ENCODE measurements at regions not wholly inside any gene's neighbourhood (a gene's known extent, or its start where the extent isn't known, plus 50 kb on each side); places are given as distances from the start of the nearest gene placed in this dataset.

DNA sequence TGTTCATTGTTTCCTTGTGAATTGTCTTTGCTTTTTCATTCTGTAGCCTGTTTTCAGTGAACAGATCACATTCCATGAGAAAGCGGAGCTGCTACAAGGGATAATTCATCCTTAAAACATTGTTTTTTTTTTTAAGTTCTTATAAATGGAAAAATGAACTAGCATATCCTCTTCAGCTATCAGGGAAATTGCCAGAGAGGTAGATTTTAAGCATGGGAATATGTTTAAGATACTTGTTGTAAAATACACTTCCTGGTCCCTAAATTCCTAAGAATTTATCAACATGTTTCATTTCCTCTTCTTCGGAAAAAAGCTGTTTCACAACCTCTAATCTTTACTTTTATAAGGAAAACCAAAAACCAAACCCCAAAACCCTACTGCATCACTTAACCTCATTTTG lies 238.0 kb downstream of the POSTN start:
- no peak for TF ChIP-seq EZH2 (conservative IDR thresholded peaks at IDR 0.05; ENCODE audit: low read depth, low read length)
- TF ChIP-seq GATAD2A (CRISPR knock-in tag; IDR thresholded peaks at IDR 0.05), result no peak
- TF ChIP-seq ZNF354B (CRISPR knock-in tag; IDR thresholded peaks at IDR 0.05), result no peak
- TF ChIP-seq POLR2AphosphoS5 (IDR thresholded peaks at IDR 0.05; ENCODE audit: low read depth, low read length), result no peak
- TF ChIP-seq, protein P1, sequence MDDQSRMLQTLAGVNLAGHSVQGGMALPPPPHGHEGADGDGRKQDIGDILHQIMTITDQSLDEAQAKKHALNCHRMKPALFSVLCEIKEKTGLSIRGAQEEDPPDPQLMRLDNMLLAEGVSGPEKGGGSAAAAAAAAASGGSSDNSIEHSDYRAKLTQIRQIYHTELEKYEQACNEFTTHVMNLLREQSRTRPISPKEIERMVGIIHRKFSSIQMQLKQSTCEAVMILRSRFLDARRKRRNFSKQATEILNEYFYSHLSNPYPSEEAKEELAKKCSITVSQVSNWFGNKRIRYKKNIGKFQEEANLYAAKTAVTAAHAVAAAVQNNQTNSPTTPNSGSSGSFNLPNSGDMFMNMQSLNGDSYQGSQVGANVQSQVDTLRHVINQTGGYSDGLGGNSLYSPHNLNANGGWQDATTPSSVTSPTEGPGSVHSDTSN (CRISPR knock-in tag; IDR thresholded peaks at IDR 0.05; ENCODE audit: borderline replicate concordance), result no peak
- TF ChIP-seq, protein P2, sequence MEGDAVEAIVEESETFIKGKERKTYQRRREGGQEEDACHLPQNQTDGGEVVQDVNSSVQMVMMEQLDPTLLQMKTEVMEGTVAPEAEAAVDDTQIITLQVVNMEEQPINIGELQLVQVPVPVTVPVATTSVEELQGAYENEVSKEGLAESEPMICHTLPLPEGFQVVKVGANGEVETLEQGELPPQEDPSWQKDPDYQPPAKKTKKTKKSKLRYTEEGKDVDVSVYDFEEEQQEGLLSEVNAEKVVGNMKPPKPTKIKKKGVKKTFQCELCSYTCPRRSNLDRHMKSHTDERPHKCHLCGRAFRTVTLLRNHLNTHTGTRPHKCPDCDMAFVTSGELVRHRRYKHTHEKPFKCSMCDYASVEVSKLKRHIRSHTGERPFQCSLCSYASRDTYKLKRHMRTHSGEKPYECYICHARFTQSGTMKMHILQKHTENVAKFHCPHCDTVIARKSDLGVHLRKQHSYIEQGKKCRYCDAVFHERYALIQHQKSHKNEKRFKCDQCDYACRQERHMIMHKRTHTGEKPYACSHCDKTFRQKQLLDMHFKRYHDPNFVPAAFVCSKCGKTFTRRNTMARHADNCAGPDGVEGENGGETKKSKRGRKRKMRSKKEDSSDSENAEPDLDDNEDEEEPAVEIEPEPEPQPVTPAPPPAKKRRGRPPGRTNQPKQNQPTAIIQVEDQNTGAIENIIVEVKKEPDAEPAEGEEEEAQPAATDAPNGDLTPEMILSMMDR (CRISPR knock-in tag; IDR thresholded peaks at IDR 0.05), result no peak
- TF ChIP-seq, protein P3, sequence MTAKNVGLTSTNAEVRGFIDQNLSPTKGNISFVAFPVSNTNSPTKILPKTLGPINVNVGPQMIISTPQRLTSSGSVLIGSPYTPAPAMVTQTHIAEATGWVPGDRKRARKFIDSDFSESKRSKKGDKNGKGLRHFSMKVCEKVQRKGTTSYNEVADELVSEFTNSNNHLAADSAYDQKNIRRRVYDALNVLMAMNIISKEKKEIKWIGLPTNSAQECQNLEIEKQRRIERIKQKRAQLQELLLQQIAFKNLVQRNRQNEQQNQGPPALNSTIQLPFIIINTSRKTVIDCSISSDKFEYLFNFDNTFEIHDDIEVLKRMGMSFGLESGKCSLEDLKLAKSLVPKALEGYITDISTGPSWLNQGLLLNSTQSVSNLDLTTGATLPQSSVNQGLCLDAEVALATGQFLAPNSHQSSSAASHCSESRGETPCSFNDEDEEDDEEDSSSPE (CRISPR knock-in tag; IDR thresholded peaks at IDR 0.05), result no peak
- TF ChIP-seq, protein P4, sequence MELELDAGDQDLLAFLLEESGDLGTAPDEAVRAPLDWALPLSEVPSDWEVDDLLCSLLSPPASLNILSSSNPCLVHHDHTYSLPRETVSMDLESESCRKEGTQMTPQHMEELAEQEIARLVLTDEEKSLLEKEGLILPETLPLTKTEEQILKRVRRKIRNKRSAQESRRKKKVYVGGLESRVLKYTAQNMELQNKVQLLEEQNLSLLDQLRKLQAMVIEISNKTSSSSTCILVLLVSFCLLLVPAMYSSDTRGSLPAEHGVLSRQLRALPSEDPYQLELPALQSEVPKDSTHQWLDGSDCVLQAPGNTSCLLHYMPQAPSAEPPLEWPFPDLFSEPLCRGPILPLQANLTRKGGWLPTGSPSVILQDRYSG (CRISPR knock-in tag; IDR thresholded peaks at IDR 0.05), result no peak
- TF ChIP-seq HNRNPH1 (optimal IDR thresholded peaks at IDR 0.05; ENCODE audit: low read depth, low read length), result no peak
- TF ChIP-seq NFE2L1 (CRISPR knock-in tag; IDR thresholded peaks at IDR 0.05; ENCODE audit: borderline replicate concordance), result no peak
- no peak for TF ChIP-seq ZBTB8A (CRISPR knock-in tag; IDR thresholded peaks at IDR 0.05; ENCODE audit: borderline replicate concordance, low read depth)
- TF ChIP-seq ZNF3 (CRISPR knock-in tag; IDR thresholded peaks at IDR 0.05), result no peak
- TF ChIP-seq CBFB (CRISPR knock-in tag; IDR thresholded peaks at IDR 0.05), result no peak
- no peak for TF ChIP-seq ERF (CRISPR knock-in tag; IDR thresholded peaks at IDR 0.05)

All from HepG2 (cell line).